ENCODE measurements at regions not wholly inside any gene's neighbourhood (a gene's known extent, or its start where the extent isn't known, plus 50 kb on each side); places are given as distances from the start of the nearest gene placed in this dataset.

GRCh38 chr1:239795304-239795703, 296.4 kb upstream of the FMN2 start:
- no peak overlapping the region for H2BK5ac ChIP-seq (ENCODE audit: low read length)
- no peak overlapping the region for H2AK5ac ChIP-seq (ENCODE audit: low read depth, low read length)
- H3K9ac ChIP-seq (ENCODE audit: low read depth, low read length, poor library complexity): no peak overlapping the region
- no peak overlapping the region for H3K27ac ChIP-seq (replicated peaks; ENCODE audit: low read length)
- H4K8ac ChIP-seq (ENCODE audit: low read depth, low read length): no peak overlapping the region
- H3K4me3 ChIP-seq (ENCODE audit: low read length in 2 of 2): no peak overlapping the region
- no peaks in the 10 kb centered on the region for H3K36me3 ChIP-seq (replicated peaks in 1 of 2; ENCODE audit: control insufficient read depth in 2 of 2, insufficient read depth in 2 of 2, low read length in 2 of 2)
- no peak overlapping the region for H2BK15ac ChIP-seq (ENCODE audit: low read length)
- WGBS, 2 donors (ENCODE audit: extremely low coverage in 2 of 2, insufficient read length in 2 of 2, insufficient replicate concordance in 1 of 2): no CpG with 5 or more reads among the region's 3 CpGs
- no peak overlapping the region for H3K18ac ChIP-seq (ENCODE audit: low read length)
- no peaks in the 10 kb centered on the region for H3K27me3 ChIP-seq (ENCODE audit: control insufficient read depth in 3 of 3, insufficient read depth in 3 of 3, low read depth in 1 of 3, low read length in 3 of 3)
- H2BK120ac ChIP-seq (ENCODE audit: low read depth, low read length): no peak overlapping the region
- H3K14ac ChIP-seq (ENCODE audit: low read length): no peak overlapping the region
- H2BK12ac ChIP-seq (ENCODE audit: low read length): no peak overlapping the region
- H3K4me1 ChIP-seq (ENCODE audit: control insufficient read depth in 2 of 2, insufficient read depth in 1 of 2, low read depth in 1 of 2, low read length in 2 of 2): no peaks in the 10 kb centered on the region
- no peak overlapping the region for H3K4ac ChIP-seq (ENCODE audit: low read length)
- H2AFZ ChIP-seq (ENCODE audit: low read length): no peak overlapping the region
- no peak overlapping the region for H3K4me2 ChIP-seq (ENCODE audit: insufficient read depth, low read length, poor library complexity, severe bottlenecking)
- DNase-seq (ENCODE audit: low spot score): no peak
- no peaks in the 10 kb centered on the region for H3K79me1 ChIP-seq (ENCODE audit: low read depth, low read length)
- H3K9me3 ChIP-seq (replicated peaks in 1 of 2; ENCODE audit: control insufficient read depth in 2 of 2, insufficient read depth in 1 of 2, low read depth in 1 of 2, low read length in 2 of 2): no peaks in the 10 kb centered on the region
- no peak overlapping the region for H4K91ac ChIP-seq (ENCODE audit: low read depth, low read length, poor library complexity)
- H3K23ac ChIP-seq (ENCODE audit: low read depth, low read length, poor library complexity): no peak overlapping the region

GRCh38 chr1:239799617-239800016, 292.1 kb upstream of the FMN2 start:
- Histone ChIP-seq H3K4me3 (ENCODE audit: low read length in 2 of 2) (no peak overlapping the region), H2BK120ac (ENCODE audit: low read depth, low read length) (no peak overlapping the region), H3K23ac (ENCODE audit: low read depth, low read length, poor library complexity) (no peak overlapping the region), H2BK15ac (ENCODE audit: low read length) (no peak overlapping the region), H2AK5ac (ENCODE audit: low read depth, low read length) (no peak overlapping the region), H3K18ac (ENCODE audit: low read length) (no peak overlapping the region), H3K4ac (ENCODE audit: low read length) (no peak overlapping the region), H3K79me1 (ENCODE audit: low read depth, low read length) (no peaks in the 10 kb centered on the region), H3K9ac (ENCODE audit: low read depth, low read length, poor library complexity) (no peak overlapping the region), H2AFZ (ENCODE audit: low read length) (no peak overlapping the region), H4K8ac (ENCODE audit: low read depth, low read length) (no peak overlapping the region), H2BK5ac (ENCODE audit: low read length) (no peak overlapping the region), H3K36me3 (replicated peaks in 1 of 2; ENCODE audit: control insufficient read depth in 2 of 2, insufficient read depth in 2 of 2, low read length in 2 of 2) (no peaks in the 10 kb centered on the region), H2BK12ac (ENCODE audit: low read length) (no peak overlapping the region), H3K9me3 (replicated peaks in 1 of 2; ENCODE audit: control insufficient read depth in 2 of 2, insufficient read depth in 1 of 2, low read depth in 1 of 2, low read length in 2 of 2) (no peaks in the 10 kb centered on the region), H3K4me1 (ENCODE audit: control insufficient read depth in 2 of 2, insufficient read depth in 1 of 2, low read depth in 1 of 2, low read length in 2 of 2) (peaks cover 0 to 1% of the 10 kb centered on the region in 2 donors), H3K27ac (replicated peaks; ENCODE audit: low read length) (no peak overlapping the region), H3K4me2 (ENCODE audit: insufficient read depth, low read length, poor library complexity, severe bottlenecking) (no peak overlapping the region), H3K14ac (ENCODE audit: low read length) (no peak overlapping the region), H3K27me3 (ENCODE audit: control insufficient read depth in 3 of 3, insufficient read depth in 3 of 3, low read depth in 1 of 3, low read length in 3 of 3) (no peaks in the 10 kb centered on the region), H4K91ac (ENCODE audit: low read depth, low read length, poor library complexity) (no peak overlapping the region)
- no peak for DNase-seq (ENCODE audit: low spot score)
- WGBS, 2 donors (ENCODE audit: extremely low coverage in 2 of 2, insufficient read length in 2 of 2, insufficient replicate concordance in 1 of 2): no CpG with 5 or more reads among the region's 3 CpGs

GRCh38 chr1:239800861-239801260, 290.8 kb upstream of the FMN2 start:
- H3K4ac ChIP-seq (ENCODE audit: low read length): no peak overlapping the region
- H3K4me3 ChIP-seq (ENCODE audit: low read length in 2 of 2): no peak overlapping the region
- peaks cover 0 to 2% of the 10 kb centered on the region in 2 donors for H3K4me1 ChIP-seq (ENCODE audit: control insufficient read depth in 2 of 2, insufficient read depth in 1 of 2, low read depth in 1 of 2, low read length in 2 of 2)
- H4K8ac ChIP-seq (ENCODE audit: low read depth, low read length): no peak overlapping the region
- H4K91ac ChIP-seq (ENCODE audit: low read depth, low read length, poor library complexity): no peak overlapping the region
- H3K9me3 ChIP-seq (replicated peaks in 1 of 2; ENCODE audit: control insufficient read depth in 2 of 2, insufficient read depth in 1 of 2, low read depth in 1 of 2, low read length in 2 of 2): no peaks in the 10 kb centered on the region
- H3K27me3 ChIP-seq (ENCODE audit: control insufficient read depth in 3 of 3, insufficient read depth in 3 of 3, low read depth in 1 of 3, low read length in 3 of 3): no peaks in the 10 kb centered on the region
- no peak overlapping the region for H3K27ac ChIP-seq (replicated peaks; ENCODE audit: low read length)
- no peak overlapping the region for H2BK12ac ChIP-seq (ENCODE audit: low read length)
- H2BK120ac ChIP-seq (ENCODE audit: low read depth, low read length): no peak overlapping the region
- H3K36me3 ChIP-seq (replicated peaks in 1 of 2; ENCODE audit: control insufficient read depth in 2 of 2, insufficient read depth in 2 of 2, low read length in 2 of 2): no peaks in the 10 kb centered on the region
- no peak overlapping the region for H3K18ac ChIP-seq (ENCODE audit: low read length)
- H3K23ac ChIP-seq (ENCODE audit: low read depth, low read length, poor library complexity): no peak overlapping the region
- DNase-seq (ENCODE audit: low spot score): no peak
- H3K14ac ChIP-seq (ENCODE audit: low read length): no peak overlapping the region
- H2AFZ ChIP-seq (ENCODE audit: low read length): no peak overlapping the region
- no CpG with 5 or more reads among the region's 3 CpGs for WGBS, 2 donors (ENCODE audit: extremely low coverage in 2 of 2, insufficient read length in 2 of 2, insufficient replicate concordance in 1 of 2)
- no peak overlapping the region for H2AK5ac ChIP-seq (ENCODE audit: low read depth, low read length)
- H2BK15ac ChIP-seq (ENCODE audit: low read length): no peak overlapping the region
- no peak overlapping the region for H3K4me2 ChIP-seq (ENCODE audit: insufficient read depth, low read length, poor library complexity, severe bottlenecking)
- H2BK5ac ChIP-seq (ENCODE audit: low read length): no peak overlapping the region
- H3K79me1 ChIP-seq (ENCODE audit: low read depth, low read length): no peaks in the 10 kb centered on the region
- H3K9ac ChIP-seq (ENCODE audit: low read depth, low read length, poor library complexity): no peak overlapping the region

- H3K4me1 ChIP-seq (ENCODE audit: control insufficient read depth in 2 of 2, insufficient read depth in 1 of 2, low read depth in 1 of 2, low read length in 2 of 2): peaks cover 0 to 8% of the 10 kb centered on the region in 2 donors
- no peak overlapping the region for H3K4ac ChIP-seq (ENCODE audit: low read length)
- H2AFZ ChIP-seq (ENCODE audit: low read length): no peak overlapping the region
- H2BK12ac ChIP-seq (ENCODE audit: low read length): no peak overlapping the region
- H3K27me3 ChIP-seq (ENCODE audit: control insufficient read depth in 3 of 3, insufficient read depth in 3 of 3, low read depth in 1 of 3, low read length in 3 of 3): no peaks in the 10 kb centered on the region
- H3K4me3 ChIP-seq (ENCODE audit: low read length in 2 of 2): no peak overlapping the region
- H3K23ac ChIP-seq (ENCODE audit: low read depth, low read length, poor library complexity): no peak overlapping the region
- H2AK5ac ChIP-seq (ENCODE audit: low read depth, low read length): no peak overlapping the region
- no peak overlapping the region for H4K8ac ChIP-seq (ENCODE audit: low read depth, low read length)
- H3K14ac ChIP-seq (ENCODE audit: low read length): no peak overlapping the region
- no peak for DNase-seq (ENCODE audit: low spot score)
- no peak overlapping the region for H2BK120ac ChIP-seq (ENCODE audit: low read depth, low read length)
- H4K91ac ChIP-seq (ENCODE audit: low read depth, low read length, poor library complexity): no peak overlapping the region
- no peak overlapping the region for H2BK15ac ChIP-seq (ENCODE audit: low read length)
- H3K4me2 ChIP-seq (ENCODE audit: insufficient read depth, low read length, poor library complexity, severe bottlenecking): no peak overlapping the region
- H3K79me1 ChIP-seq (ENCODE audit: low read depth, low read length): no peaks in the 10 kb centered on the region
- WGBS, 2 donors (ENCODE audit: extremely low coverage in 2 of 2, insufficient read length in 2 of 2, insufficient replicate concordance in 1 of 2): no CpG with 5 or more reads among the region's 3 CpGs
- no peaks in the 10 kb centered on the region for H3K9me3 ChIP-seq (replicated peaks in 1 of 2; ENCODE audit: control insufficient read depth in 2 of 2, insufficient read depth in 1 of 2, low read depth in 1 of 2, low read length in 2 of 2)
- no peak overlapping the region for H2BK5ac ChIP-seq (ENCODE audit: low read length)
- no peak overlapping the region for H3K18ac ChIP-seq (ENCODE audit: low read length)
- no peak overlapping the region for H3K9ac ChIP-seq (ENCODE audit: low read depth, low read length, poor library complexity)
- H3K27ac ChIP-seq (replicated peaks; ENCODE audit: low read length): no peak overlapping the region
- no peaks in the 10 kb centered on the region for H3K36me3 ChIP-seq (replicated peaks in 1 of 2; ENCODE audit: control insufficient read depth in 2 of 2, insufficient read depth in 2 of 2, low read length in 2 of 2)
Observed at GRCh38 chr1:239802275-239802674, 289.4 kb upstream of the FMN2 start.
